SK-N-SH treated with all-trans-retinoic acid at 6 μM for 48 hours (cell line): ENCODE measurements at regions not wholly inside any gene's neighbourhood (a gene's known extent, or its start where the extent isn't known, plus 50 kb on each side); places are given as distances from the start of the nearest gene placed in this dataset.

ENCODE experiments used
- ATAC-seq: fragments of 200-7000 bp; cut with Tn5 transposase; 3 replicates; pipeline ENCODE4 v1.9.1; 2020; ENCODE audit warnings: mild to moderate bottlenecking, moderate library complexity
- ARNTL ChIP-seq: fragments of 450-650 bp; formaldehyde crosslinking; IDR thresholded peaks from 2 replicates; pipeline ENCODE4 v1.5.0; 2020; ENCODE audit warnings: low read depth, mild to moderate bottlenecking, moderate library complexity, borderline replicate concordance
- BACH2 ChIP-seq: fragments of 250-450 bp; sonication (Bioruptor Pico); IDR thresholded peaks from 2 replicates; pipeline ENCODE4 v1.9.0; 2021; ENCODE audit warnings: mild to moderate bottlenecking, borderline replicate concordance
- CSDC2 ChIP-seq: fragments of 250-450 bp; sonication (Bioruptor Pico); IDR thresholded peaks from 2 replicates; pipeline ENCODE4 v1.5.0; 2020; ENCODE audit warnings: mild to moderate bottlenecking, moderate library complexity
- ESRRG ChIP-seq: fragments of 250-450 bp; sonication (Bioruptor Pico); IDR thresholded peaks from 2 replicates; pipeline ENCODE4 v1.6.1; 2021; ENCODE audit warnings: mild to moderate bottlenecking
- ISL1 ChIP-seq: fragments of 250-450 bp; sonication (Bioruptor Pico); IDR thresholded peaks from 2 replicates; pipeline ENCODE4 v2.1.2; 2022; ENCODE audit warnings: mild to moderate bottlenecking, moderate library complexity
- OSR1 ChIP-seq: fragments of 250-450 bp; sonication (Bioruptor Pico); IDR thresholded peaks from 2 replicates; pipeline ENCODE4 v1.8.0; 2022; ENCODE audit warnings: moderate library complexity, mild to moderate bottlenecking, inconsistent platforms
- PATZ1 ChIP-seq: fragments of 250-450 bp; sonication (Bioruptor Pico); IDR thresholded peaks from 2 replicates; pipeline ENCODE4 v1.8.0; 2020; ENCODE audit warnings: mild to moderate bottlenecking, moderate library complexity, borderline replicate concordance
- PPARA ChIP-seq: fragments of 250-450 bp; sonication (Bioruptor Pico); IDR thresholded peaks from 2 replicates; pipeline ENCODE4 v1.5.0; 2020; ENCODE audit warnings: mild to moderate bottlenecking, borderline replicate concordance
- RARB ChIP-seq: fragments of 250-450 bp; sonication (Bioruptor Pico); IDR thresholded peaks from 2 replicates; pipeline ENCODE4 v1.8.0; 2021; ENCODE audit warnings: mild to moderate bottlenecking, moderate library complexity
- SNAI2 ChIP-seq: fragments of 250-450 bp; sonication (Bioruptor Pico); IDR thresholded peaks from 2 replicates; pipeline ENCODE4 v1.5.0; 2020; ENCODE audit warnings: mild to moderate bottlenecking, moderate library complexity
- TCF4 ChIP-seq: fragments of 250-450 bp; sonication (Bioruptor Pico); IDR thresholded peaks from 2 replicates; pipeline ENCODE4 v1.8.0; 2021; ENCODE audit warnings: mild to moderate bottlenecking, moderate library complexity, borderline replicate concordance
- TOX ChIP-seq: fragments of 250-450 bp; sonication (Bioruptor Pico); IDR thresholded peaks from 2 replicates; pipeline ENCODE4 v1.8.0; 2021; ENCODE audit warnings: mild to moderate bottlenecking, moderate library complexity, borderline replicate concordance
- ZC3H10 ChIP-seq: fragments of 250-450 bp; sonication (Bioruptor Pico); IDR thresholded peaks from 2 replicates; pipeline ENCODE4 v1.5.1; 2021; ENCODE audit warnings: mild to moderate bottlenecking, moderate library complexity
- ZFP3 ChIP-seq: fragments of 250-450 bp; sonication (Bioruptor Pico); IDR thresholded peaks from 2 replicates; pipeline ENCODE4 v1.5.0; 2020; ENCODE audit warnings: mild to moderate bottlenecking, moderate library complexity
- ZFP30 ChIP-seq: fragments of 450-650 bp; formaldehyde crosslinking; IDR thresholded peaks from 2 replicates; pipeline ENCODE4 v1.5.0; 2022; ENCODE audit warnings: mild to moderate bottlenecking, moderate library complexity
- ZNF565 ChIP-seq: fragments of 450-650 bp; formaldehyde crosslinking; conservative IDR thresholded peaks from 2 replicates; pipeline ENCODE4 v1.5.0; 2020; ENCODE audit warnings: low read depth, mild to moderate bottlenecking, moderate library complexity
- ZNF70 ChIP-seq: fragments of 450-650 bp; formaldehyde crosslinking; IDR thresholded peaks from 2 replicates; pipeline ENCODE4 v1.5.0; 2020; ENCODE audit warnings: mild to moderate bottlenecking, moderate library complexity
- ZNF8 ChIP-seq: fragments of 450-650 bp; formaldehyde crosslinking; IDR thresholded peaks from 2 replicates; pipeline ENCODE4 v1.5.0; 2020; ENCODE audit warnings: mild to moderate bottlenecking, moderate library complexity
- TF ChIP-seq, protein P1 (sequence below): fragments of 250-450 bp; sonication (Bioruptor Pico); IDR thresholded peaks from 2 replicates; pipeline ENCODE4 v1.8.0; 2021; ENCODE audit warnings: low read depth, mild to moderate bottlenecking, moderate library complexity, borderline replicate concordance
- TF ChIP-seq, protein P2 (sequence below): fragments of 250-450 bp; sonication (Bioruptor Pico); IDR thresholded peaks from 2 replicates; pipeline ENCODE4 v1.5.1; 2021; ENCODE audit warnings: mild to moderate bottlenecking, moderate library complexity

DNA sequence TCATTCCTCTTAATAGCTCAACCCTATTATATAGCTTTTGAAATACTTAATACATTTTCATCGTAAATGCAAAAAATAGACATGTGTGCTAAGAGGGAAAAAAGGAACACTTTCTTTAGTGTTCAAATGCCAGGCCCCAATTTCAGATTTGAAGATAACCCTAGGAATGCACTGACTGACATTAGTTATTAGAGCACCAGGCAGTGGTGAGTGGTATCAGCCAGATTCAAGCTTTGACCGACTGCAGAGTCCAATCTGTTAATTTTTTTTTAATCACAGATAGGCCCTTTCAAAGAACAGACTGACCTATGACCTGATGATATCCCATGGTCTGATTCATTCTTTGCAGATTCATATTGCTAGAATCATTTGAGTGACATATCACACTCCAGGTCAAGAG, 874.2 kb upstream of the CHORDC1 start (continued):
- TF ChIP-seq, protein P1, sequence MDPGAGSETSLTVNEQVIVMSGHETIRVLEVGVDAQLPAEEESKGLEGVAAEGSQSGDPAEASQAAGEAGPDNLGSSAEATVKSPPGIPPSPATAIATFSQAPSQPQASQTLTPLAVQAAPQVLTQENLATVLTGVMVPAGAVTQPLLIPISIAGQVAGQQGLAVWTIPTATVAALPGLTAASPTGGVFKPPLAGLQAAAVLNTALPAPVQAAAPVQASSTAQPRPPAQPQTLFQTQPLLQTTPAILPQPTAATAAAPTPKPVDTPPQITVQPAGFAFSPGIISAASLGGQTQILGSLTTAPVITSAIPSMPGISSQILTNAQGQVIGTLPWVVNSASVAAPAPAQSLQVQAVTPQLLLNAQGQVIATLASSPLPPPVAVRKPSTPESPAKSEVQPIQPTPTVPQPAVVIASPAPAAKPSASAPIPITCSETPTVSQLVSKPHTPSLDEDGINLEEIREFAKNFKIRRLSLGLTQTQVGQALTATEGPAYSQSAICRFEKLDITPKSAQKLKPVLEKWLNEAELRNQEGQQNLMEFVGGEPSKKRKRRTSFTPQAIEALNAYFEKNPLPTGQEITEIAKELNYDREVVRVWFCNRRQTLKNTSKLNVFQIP (CRISPR knock-in tag): no peak
- TF ChIP-seq PATZ1 (CRISPR knock-in tag) (no peak), ZC3H10 (CRISPR knock-in tag) (no peak), TOX (no peak), ZNF8 (CRISPR knock-in tag) (no peak), ZFP30 (no peak), ZNF565 (CRISPR knock-in tag) (no peak), ZNF70 (CRISPR knock-in tag) (no peak), BACH2 (CRISPR knock-in tag) (no peak)
- TF ChIP-seq, protein P2, sequence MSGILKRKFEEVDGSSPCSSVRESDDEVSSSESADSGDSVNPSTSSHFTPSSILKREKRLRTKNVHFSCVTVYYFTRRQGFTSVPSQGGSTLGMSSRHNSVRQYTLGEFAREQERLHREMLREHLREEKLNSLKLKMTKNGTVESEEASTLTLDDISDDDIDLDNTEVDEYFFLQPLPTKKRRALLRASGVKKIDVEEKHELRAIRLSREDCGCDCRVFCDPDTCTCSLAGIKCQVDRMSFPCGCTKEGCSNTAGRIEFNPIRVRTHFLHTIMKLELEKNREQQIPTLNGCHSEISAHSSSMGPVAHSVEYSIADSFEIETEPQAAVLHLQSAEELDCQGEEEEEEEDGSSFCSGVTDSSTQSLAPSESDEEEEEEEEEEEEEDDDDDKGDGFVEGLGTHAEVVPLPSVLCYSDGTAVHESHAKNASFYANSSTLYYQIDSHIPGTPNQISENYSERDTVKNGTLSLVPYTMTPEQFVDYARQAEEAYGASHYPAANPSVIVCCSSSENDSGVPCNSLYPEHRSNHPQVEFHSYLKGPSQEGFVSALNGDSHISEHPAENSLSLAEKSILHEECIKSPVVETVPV: no peak

DNA sequence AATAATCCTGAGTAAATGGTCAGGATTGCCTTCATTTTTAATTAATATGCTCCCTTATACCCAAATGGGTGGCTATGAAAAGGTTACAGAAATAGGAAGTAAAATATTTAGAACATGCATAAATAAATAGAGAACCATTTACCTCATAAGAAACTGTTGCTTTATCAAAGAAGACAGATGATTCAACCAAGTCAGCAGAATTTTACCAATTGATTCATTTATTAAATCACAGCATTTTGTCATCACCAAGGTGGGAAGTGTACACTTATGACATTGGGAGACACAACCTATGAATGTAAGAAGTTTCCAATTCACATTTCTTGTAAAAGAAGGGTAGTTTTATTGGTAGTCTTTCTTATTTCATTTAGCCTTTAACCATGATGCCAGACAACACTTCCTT, 870.3 kb upstream of the CHORDC1 start:
- ATAC-seq: no peak
- TF ChIP-seq ESRRG (CRISPR knock-in tag): no peak
- TF ChIP-seq PPARA (CRISPR knock-in tag): no peak
- TF ChIP-seq ZFP3 (CRISPR knock-in tag): no peak
- TF ChIP-seq RARB (CRISPR knock-in tag): no peak
- no peak for TF ChIP-seq SNAI2 (CRISPR knock-in tag)
- no peak for TF ChIP-seq TOX
- TF ChIP-seq, protein P1 (CRISPR knock-in tag): no peak
- TF ChIP-seq ZNF8 (CRISPR knock-in tag): no peak
- TF ChIP-seq CSDC2 (CRISPR knock-in tag): no peak
- TF ChIP-seq ARNTL (CRISPR knock-in tag): no peak
- TF ChIP-seq ZC3H10 (CRISPR knock-in tag): no peak
- TF ChIP-seq ZFP30: no peak
- no peak for TF ChIP-seq PATZ1 (CRISPR knock-in tag)
- TF ChIP-seq OSR1 (CRISPR knock-in tag): no peak
- TF ChIP-seq ISL1 (CRISPR knock-in tag): no peak

DNA sequence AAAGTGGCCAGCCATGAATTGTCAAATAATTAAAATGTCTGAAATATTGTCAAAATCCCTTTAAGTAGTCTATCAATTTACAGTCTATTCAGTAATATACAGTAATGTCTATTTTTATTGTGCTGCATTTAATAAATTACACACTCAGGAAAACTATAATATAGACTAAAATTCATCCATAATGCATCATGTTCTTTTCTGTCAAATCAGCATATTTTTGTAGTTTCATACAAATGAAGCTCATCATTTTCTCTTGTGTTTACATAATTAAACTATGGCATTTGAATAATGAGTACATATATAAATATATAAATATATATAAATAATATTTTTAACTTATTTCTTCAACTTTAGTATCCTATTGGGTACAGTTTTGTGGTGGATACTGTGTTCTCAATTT, 868.7 kb upstream of the CHORDC1 start:
- TF ChIP-seq ZNF70 (CRISPR knock-in tag) (no peak), ZFP3 (CRISPR knock-in tag) (no peak), OSR1 (CRISPR knock-in tag) (no peak), PPARA (CRISPR knock-in tag) (no peak), ZFP30 (no peak), TCF4 (CRISPR knock-in tag) (no peak)
- TF ChIP-seq, protein P2: no peak
- no peak for ATAC-seq
